ENCODE measurements at regions not wholly inside any gene's neighbourhood (a gene's known extent, or its start where the extent isn't known, plus 50 kb on each side); places are given as distances from the start of the nearest gene placed in this dataset.

DNA sequence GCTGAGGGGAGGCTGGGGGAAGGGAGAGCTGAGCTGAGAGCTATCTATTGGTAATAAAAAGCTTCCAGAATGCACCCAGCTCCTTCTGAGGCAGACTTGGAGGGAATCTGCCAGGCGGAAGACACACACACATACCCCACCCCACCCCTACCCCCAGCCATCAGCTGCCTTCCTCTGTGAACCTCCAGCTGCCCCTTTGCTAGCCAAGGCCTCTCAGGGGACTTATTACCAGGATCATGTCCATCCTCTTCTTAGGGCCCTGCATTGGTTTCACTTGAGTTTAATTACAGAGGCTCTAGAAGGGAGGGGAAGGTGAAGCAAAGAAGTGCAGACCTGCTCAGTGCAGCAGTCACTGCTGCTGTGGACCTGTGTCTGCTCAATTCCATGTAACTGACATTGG is 156.4 kb downstream of the OMA1 start:
- Mint-ChIP-seq H3K36me3 (ENCODE audit: low read depth) (no peaks in the 10 kb centered on the region), H3K27ac (no peak overlapping the region), H3K27me3 (ENCODE audit: insufficient read depth) (peaks cover 2% of the 10 kb centered on the region; the same call in 1 of the 2 replicates), H3K9me3 (no peaks in the 10 kb centered on the region), H3K4me3 (no peak overlapping the region), H3K4me1 (ENCODE audit: low read depth) (peaks cover 11% of the 10 kb centered on the region)
- no peak for DNase-seq
- TF ChIP-seq, protein P1, sequence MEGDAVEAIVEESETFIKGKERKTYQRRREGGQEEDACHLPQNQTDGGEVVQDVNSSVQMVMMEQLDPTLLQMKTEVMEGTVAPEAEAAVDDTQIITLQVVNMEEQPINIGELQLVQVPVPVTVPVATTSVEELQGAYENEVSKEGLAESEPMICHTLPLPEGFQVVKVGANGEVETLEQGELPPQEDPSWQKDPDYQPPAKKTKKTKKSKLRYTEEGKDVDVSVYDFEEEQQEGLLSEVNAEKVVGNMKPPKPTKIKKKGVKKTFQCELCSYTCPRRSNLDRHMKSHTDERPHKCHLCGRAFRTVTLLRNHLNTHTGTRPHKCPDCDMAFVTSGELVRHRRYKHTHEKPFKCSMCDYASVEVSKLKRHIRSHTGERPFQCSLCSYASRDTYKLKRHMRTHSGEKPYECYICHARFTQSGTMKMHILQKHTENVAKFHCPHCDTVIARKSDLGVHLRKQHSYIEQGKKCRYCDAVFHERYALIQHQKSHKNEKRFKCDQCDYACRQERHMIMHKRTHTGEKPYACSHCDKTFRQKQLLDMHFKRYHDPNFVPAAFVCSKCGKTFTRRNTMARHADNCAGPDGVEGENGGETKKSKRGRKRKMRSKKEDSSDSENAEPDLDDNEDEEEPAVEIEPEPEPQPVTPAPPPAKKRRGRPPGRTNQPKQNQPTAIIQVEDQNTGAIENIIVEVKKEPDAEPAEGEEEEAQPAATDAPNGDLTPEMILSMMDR (IDR thresholded peaks at IDR 0.05), result no peak

DNA sequence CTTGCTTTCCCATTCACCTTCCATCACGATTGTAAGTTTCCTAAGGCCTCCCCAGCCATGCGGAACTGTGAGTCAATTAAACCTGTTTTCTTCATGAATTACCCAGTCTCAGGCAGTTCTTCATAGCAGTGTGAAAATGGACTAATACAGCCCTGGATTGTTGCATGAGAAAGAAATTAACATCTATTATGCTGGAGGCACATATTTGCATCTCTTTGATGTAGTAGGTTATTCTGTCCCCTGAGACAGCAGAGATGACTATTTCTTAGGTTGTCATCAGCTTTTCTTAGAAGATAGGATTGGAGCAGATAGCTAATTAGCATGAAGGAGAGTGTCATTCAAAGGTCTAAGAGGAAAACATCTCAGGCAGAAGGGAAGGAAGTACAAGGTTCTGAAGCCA is 166.2 kb downstream of the OMA1 start:
- Mint-ChIP-seq H3K4me1 (ENCODE audit: low read depth) (peaks cover 6% of the 10 kb centered on the region; the same call in 1 of the 2 replicates), H3K27ac (no peak overlapping the region), H3K36me3 (ENCODE audit: low read depth) (no peaks in the 10 kb centered on the region), H3K9me3 (no peaks in the 10 kb centered on the region), H3K27me3 (ENCODE audit: insufficient read depth) (no peaks in the 10 kb centered on the region), H3K4me3 (no peak overlapping the region)
- TF ChIP-seq, protein P1 (IDR thresholded peaks at IDR 0.05), result no peak
- DNase-seq, result no peak

DNA sequence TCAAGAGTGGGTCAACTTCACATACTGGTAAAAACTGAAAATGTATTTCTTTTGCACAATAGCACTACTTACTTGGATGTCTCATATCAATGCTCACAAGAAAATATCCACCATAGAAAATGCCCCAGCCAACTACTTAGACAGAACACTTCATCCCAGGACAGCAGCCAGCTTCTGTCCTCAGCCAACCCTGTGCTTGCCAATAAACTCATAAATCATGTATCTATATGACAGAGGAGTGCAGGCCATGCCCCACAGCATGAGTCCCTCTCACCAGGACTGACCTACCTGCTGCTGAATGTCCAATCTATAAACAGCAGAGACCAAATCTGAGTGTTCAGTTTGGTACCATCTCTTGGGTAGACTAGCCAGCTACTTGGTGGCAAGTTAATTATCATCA is 179.3 kb downstream of the OMA1 start:
- peaks cover 9% of the 10 kb centered on the region for H3K4me1 Mint-ChIP-seq (ENCODE audit: low read depth)

DNA sequence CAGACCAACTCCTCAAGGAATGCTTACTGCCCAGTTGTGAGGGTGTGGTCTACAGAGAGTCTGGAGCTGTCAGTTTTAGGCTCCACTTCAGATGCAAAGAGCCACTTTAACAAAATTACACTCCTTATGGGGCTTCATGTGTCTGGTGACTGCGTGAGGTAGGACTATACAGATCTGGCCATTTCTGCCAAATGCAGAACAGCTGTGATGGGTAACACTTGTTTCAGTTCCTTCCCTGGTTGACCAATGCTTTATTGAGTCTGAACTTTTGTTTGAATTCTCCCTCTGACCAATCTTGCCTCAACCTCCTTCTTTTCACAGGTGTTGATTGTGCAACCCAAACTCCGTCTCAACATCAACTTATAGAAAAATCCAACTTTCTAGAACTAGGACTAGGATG is 181.2 kb downstream of the OMA1 start:
- TF ChIP-seq, protein P1 (IDR thresholded peaks at IDR 0.05), result no peak
- DNase-seq, result no peak
- Mint-ChIP-seq H3K4me3 (no peak overlapping the region), H3K4me1 (ENCODE audit: low read depth) (peaks cover 9% of the 10 kb centered on the region), H3K27me3 (ENCODE audit: insufficient read depth) (peaks cover 4% of the 10 kb centered on the region), H3K36me3 (ENCODE audit: low read depth) (no peaks in the 10 kb centered on the region), H3K9me3 (no peaks in the 10 kb centered on the region), H3K27ac (no peak overlapping the region)

More for the DNA sequence above, 179.3 kb downstream of the OMA1 start:
- no peak for DNase-seq
- Mint-ChIP-seq H3K27me3 (ENCODE audit: insufficient read depth) (peaks cover 2% of the 10 kb centered on the region; the same call in 1 of the 2 replicates), H3K4me3 (no peak overlapping the region), H3K27ac (no peak overlapping the region), H3K9me3 (peaks cover 14% of the 10 kb centered on the region), H3K36me3 (ENCODE audit: low read depth) (peaks cover 6% of the 10 kb centered on the region)
- TF ChIP-seq, protein P1 (IDR thresholded peaks at IDR 0.05), result no peak

DNA sequence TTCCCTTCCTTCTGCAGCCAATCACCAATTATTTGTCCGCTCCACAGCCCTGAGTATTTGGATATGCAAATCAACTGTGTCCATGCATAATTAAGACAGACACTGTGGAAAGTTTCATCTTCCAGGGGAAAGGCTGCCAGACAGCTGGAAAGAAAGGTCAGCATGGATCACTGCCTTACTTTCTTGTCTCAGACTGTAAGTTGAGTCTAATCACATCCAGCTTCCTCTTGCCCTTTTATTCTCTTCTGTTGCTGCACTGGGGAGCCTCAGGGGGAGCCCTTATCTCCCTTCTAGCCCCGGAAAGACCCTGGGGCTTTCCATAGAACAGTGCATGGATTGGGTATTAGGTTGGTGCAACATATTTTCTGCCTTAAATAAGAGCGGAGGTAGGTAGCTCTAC is 182.9 kb downstream of the OMA1 start:
- Mint-ChIP-seq H3K27me3 (ENCODE audit: insufficient read depth) (peaks cover 13% of the 10 kb centered on the region), H3K9me3 (no peaks in the 10 kb centered on the region), H3K36me3 (ENCODE audit: low read depth) (no peaks in the 10 kb centered on the region), H3K27ac (no peak overlapping the region), H3K4me3 (no peak overlapping the region), H3K4me1 (ENCODE audit: low read depth) (peaks cover 14% of the 10 kb centered on the region)
- no peak for DNase-seq
- TF ChIP-seq, protein P1 (IDR thresholded peaks at IDR 0.05), result no peak

DNA sequence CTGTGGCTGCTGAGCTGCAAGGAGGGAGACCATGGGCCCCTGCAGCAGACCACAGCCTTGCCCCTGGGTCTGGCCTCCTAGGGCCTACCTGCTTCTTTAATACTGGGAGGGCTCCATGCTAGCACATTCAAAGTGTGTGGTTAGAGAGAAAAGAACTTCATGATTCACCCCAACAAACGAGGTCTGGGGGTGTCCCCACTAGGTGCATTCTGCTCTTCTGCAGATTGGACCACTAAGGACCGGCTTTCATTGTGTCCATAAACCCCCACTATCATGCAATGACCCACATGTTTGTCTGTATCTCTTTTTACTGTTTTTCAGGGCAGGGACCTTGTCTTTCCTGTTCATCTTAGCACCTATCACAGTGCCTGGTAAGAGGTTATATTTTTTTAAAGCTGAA is 185.4 kb downstream of the OMA1 start:
- Mint-ChIP-seq H3K9me3 (no peaks in the 10 kb centered on the region), H3K27me3 (ENCODE audit: insufficient read depth) (peaks cover 15% of the 10 kb centered on the region), H3K27ac (no peak overlapping the region)

More for the DNA sequence above, 185.4 kb downstream of the OMA1 start:
- DNase-seq, result no peak
- Mint-ChIP-seq H3K4me3 (no peak overlapping the region), H3K4me1 (ENCODE audit: low read depth) (peaks cover 21% of the 10 kb centered on the region), H3K36me3 (ENCODE audit: low read depth) (no peaks in the 10 kb centered on the region)
- TF ChIP-seq, protein P1 (IDR thresholded peaks at IDR 0.05), result no peak

Data from HFFc6 (cell line).